GM12874 (cell line): ENCODE measurements at regions not wholly inside any gene's neighbourhood (a gene's known extent, or its start where the extent isn't known, plus 50 kb on each side); places are given as distances from the start of the nearest gene placed in this dataset.

Experiments
- CTCF ChIP-seq: IDR thresholded peaks from 2 replicates; pipeline ENCODE4 v1.5.1; 2011; ENCODE audit warnings: low read depth, mild to moderate bottlenecking, control low read depth, low read length, moderate library complexity; ENCODE audit not compliant: insufficient read depth

GRCh38 chr3:66121318-66121717 lies 82.6 kb upstream of the MAGI1 start:
- no peak for TF ChIP-seq CTCF

- no peak for TF ChIP-seq CTCF
Measured at GRCh38 chr3:66115858-66116654, 77.3 kb upstream of the MAGI1 start.

GRCh38 chr3:66113542-66113941 lies 74.8 kb upstream of the MAGI1 start:
- no peak for TF ChIP-seq CTCF

- TF ChIP-seq CTCF = no peak
Measured at GRCh38 chr3:66110840-66111239, 72.1 kb upstream of the MAGI1 start.

- no peak for TF ChIP-seq CTCF
Measured at GRCh38 chr3:66107855-66108254, 69.1 kb upstream of the MAGI1 start.

- no peak for TF ChIP-seq CTCF
Measured at GRCh38 chr3:66106788-66107187, 68.1 kb upstream of the MAGI1 start.

GRCh38 chr3:66104535-66104934 lies 65.8 kb upstream of the MAGI1 start:
- no peak for TF ChIP-seq CTCF
